Endothelial cell (in vitro differentiated cells): ENCODE measurements at regions not wholly inside any gene's neighbourhood (a gene's known extent, or its start where the extent isn't known, plus 50 kb on each side); places are given as distances from the start of the nearest gene placed in this dataset.

Experiments used
- DNase-seq: peaks from one replicate; pipeline ENCODE4 v3.0.0; 2021; ENCODE audit warnings: low spot score
- H3K27ac Mint-ChIP-seq: one replicate; pipeline ENCODE4 v1.8.0; 2021; ENCODE audit warnings: mixed read lengths, inconsistent platforms; ENCODE audit not compliant: unreplicated experiment
- H3K27me3 Mint-ChIP-seq: one replicate; pipeline ENCODE4 v1.8.0; 2021; ENCODE audit warnings: mild to moderate bottlenecking, moderate library complexity, mixed read lengths, inconsistent platforms; ENCODE audit not compliant: unreplicated experiment
- H3K36me3 Mint-ChIP-seq: one replicate; pipeline ENCODE4 v1.8.0; 2021; ENCODE audit warnings: mild to moderate bottlenecking, low read depth, mixed read lengths, inconsistent platforms; ENCODE audit not compliant: unreplicated experiment
- H3K4me1 Mint-ChIP-seq: one replicate; pipeline ENCODE4 v1.8.0; 2021; ENCODE audit warnings: mild to moderate bottlenecking, mixed read lengths, inconsistent platforms; ENCODE audit not compliant: unreplicated experiment
- H3K4me3 Mint-ChIP-seq: one replicate; pipeline ENCODE4 v1.8.0; 2021; ENCODE audit warnings: mild to moderate bottlenecking, mixed read lengths, inconsistent platforms; ENCODE audit not compliant: unreplicated experiment
- H3K9me3 Mint-ChIP-seq: one replicate; pipeline ENCODE4 v1.8.0; 2021; ENCODE audit warnings: mixed read lengths, inconsistent platforms; ENCODE audit not compliant: unreplicated experiment
- TF ChIP-seq, protein P1 (sequence below): fragments of 200-600 bp; sonication (generic); IDR thresholded peaks from one replicate; pipeline ENCODE4 v1.5.0; 2021; ENCODE audit warnings: antibody characterized with exemption; ENCODE audit not compliant: unreplicated experiment

DNA sequence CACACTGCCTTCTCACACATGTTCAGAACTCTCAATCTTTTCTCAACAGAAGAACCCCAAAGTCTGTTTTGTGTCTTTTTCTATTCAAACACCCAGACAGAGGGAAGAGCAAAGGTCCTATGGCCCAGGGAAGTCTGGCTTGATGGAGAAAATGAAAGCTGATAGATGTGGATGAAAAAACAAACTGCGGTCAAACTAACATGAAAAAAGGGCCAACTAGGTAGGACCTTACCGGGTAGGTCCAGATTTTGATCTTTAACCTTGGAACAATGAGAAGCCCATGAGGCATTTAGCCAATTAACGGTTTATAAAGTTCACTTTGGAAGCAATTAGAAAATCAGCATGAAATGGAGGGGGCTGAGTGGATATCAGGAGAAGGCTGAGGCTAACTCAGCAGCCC, 507.7 kb upstream of the SLC35B3 start:
- no peak for DNase-seq
- peaks cover 12% of the 10 kb centered on the region for H3K4me1 Mint-ChIP-seq
- H3K9me3 Mint-ChIP-seq = no peaks in the 10 kb centered on the region
- no peaks in the 10 kb centered on the region for H3K36me3 Mint-ChIP-seq
- TF ChIP-seq, protein P1, sequence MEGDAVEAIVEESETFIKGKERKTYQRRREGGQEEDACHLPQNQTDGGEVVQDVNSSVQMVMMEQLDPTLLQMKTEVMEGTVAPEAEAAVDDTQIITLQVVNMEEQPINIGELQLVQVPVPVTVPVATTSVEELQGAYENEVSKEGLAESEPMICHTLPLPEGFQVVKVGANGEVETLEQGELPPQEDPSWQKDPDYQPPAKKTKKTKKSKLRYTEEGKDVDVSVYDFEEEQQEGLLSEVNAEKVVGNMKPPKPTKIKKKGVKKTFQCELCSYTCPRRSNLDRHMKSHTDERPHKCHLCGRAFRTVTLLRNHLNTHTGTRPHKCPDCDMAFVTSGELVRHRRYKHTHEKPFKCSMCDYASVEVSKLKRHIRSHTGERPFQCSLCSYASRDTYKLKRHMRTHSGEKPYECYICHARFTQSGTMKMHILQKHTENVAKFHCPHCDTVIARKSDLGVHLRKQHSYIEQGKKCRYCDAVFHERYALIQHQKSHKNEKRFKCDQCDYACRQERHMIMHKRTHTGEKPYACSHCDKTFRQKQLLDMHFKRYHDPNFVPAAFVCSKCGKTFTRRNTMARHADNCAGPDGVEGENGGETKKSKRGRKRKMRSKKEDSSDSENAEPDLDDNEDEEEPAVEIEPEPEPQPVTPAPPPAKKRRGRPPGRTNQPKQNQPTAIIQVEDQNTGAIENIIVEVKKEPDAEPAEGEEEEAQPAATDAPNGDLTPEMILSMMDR = no peak
- H3K27me3 Mint-ChIP-seq = no peaks in the 10 kb centered on the region
- no peak overlapping the region for H3K4me3 Mint-ChIP-seq
- H3K27ac Mint-ChIP-seq = no peak overlapping the region

DNA sequence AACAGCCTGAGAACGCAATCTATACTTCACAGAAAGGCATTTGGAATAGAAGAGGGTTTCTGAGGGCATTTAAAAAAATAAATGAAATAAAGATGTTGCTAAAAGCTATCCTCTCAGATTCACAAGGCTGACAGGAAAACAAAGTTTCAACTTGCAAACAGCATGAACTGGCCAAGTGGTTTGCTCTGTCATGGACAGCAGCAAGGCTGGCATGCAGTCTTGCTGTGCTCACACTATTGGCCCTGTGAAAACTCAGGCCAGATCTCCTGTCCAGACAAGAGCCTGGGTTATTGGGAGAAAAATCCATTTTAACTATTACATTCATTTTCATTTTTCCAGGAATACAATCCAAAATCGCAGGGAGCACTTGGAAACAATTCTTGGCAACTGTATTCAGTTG, 506.2 kb upstream of the SLC35B3 start:
- Mint-ChIP-seq H3K4me3 (no peak overlapping the region), H3K9me3 (no peaks in the 10 kb centered on the region), H3K4me1 (peaks cover 8% of the 10 kb centered on the region), H3K36me3 (no peaks in the 10 kb centered on the region), H3K27me3 (no peaks in the 10 kb centered on the region), H3K27ac (no peak overlapping the region)
- TF ChIP-seq, protein P1 = no peak
- DNase-seq = no peak

DNA sequence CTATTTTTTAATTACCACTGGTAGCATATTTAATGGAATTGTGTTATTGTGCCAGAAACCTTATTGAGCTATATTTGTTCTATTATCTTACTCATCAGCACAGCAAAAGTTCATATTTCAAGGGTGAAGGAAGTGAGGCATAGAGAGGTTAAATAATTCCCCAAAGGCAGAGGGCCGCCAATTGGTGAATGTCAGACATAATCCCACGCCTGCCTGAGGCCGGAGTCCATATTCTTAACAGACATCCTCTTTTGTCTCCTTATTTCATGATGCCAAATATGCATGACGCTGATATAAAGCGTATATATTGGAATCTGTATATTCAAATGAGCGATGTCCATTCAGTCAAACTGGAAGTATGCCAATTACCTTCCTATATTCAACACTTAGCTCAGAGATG, 505.0 kb upstream of the SLC35B3 start:
- H3K4me3 Mint-ChIP-seq = no peak overlapping the region
- no peaks in the 10 kb centered on the region for H3K9me3 Mint-ChIP-seq

DNA sequence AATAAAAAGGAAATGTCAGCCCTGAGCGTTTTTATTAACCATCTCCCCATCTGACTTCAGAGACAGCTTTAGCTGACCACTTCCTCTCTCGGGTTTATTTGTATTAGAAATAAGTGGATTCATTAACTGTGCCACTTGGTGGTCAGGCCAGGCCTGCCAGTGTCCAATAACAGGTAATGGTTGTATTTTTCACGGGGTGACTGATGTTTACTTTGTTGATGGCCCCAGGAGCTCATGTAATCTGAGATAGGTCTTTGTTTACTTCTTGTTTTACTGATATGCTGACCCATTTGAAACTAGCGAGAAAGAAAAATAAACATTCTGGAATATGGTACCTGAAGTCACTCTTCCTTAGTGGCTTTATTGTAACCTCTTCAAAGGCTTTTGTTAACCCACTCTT, 504.3 kb upstream of the SLC35B3 start:
- peaks cover 8% of the 10 kb centered on the region for H3K4me1 Mint-ChIP-seq
- no peak overlapping the region for H3K27ac Mint-ChIP-seq
- DNase-seq = no peak
- H3K36me3 Mint-ChIP-seq = no peaks in the 10 kb centered on the region
- no peak overlapping the region for H3K4me3 Mint-ChIP-seq
- no peaks in the 10 kb centered on the region for H3K9me3 Mint-ChIP-seq
- TF ChIP-seq, protein P1 = no peak
- no peaks in the 10 kb centered on the region for H3K27me3 Mint-ChIP-seq

More for the DNA sequence above, 505.0 kb upstream of the SLC35B3 start:
- Mint-ChIP-seq H3K4me1 (peaks cover 8% of the 10 kb centered on the region), H3K27me3 (no peaks in the 10 kb centered on the region), H3K27ac (no peak overlapping the region), H3K36me3 (no peaks in the 10 kb centered on the region)
- TF ChIP-seq, protein P1 = no peak
- DNase-seq = no peak

DNA sequence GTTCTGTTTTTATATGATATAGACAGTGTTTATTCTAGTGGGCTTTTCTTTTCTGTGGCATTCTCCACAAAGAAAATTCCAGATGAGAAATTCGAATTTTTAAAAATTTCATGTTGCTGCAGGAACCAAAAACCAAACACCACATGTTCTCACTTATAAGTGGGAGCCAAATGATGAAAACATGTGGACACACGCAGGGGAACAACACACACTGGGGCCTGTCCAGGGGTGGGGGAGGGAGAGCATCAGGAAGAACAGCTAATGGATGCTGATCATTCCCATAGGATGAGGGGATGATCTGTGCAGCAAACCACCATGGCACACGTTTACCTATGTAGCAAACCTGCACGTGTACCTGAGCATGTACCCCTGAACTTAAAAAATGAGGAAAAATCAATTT, 499.0 kb upstream of the SLC35B3 start:
- no peaks in the 10 kb centered on the region for H3K9me3 Mint-ChIP-seq
- no peaks in the 10 kb centered on the region for H3K27me3 Mint-ChIP-seq
- H3K4me3 Mint-ChIP-seq = no peak overlapping the region
- H3K36me3 Mint-ChIP-seq = no peaks in the 10 kb centered on the region
- H3K4me1 Mint-ChIP-seq = no peaks in the 10 kb centered on the region
- no peak for DNase-seq
- H3K27ac Mint-ChIP-seq = no peak overlapping the region
- TF ChIP-seq, protein P1 = no peak
